ENCODE measurements at regions not wholly inside any gene's neighbourhood (a gene's known extent, or its start where the extent isn't known, plus 50 kb on each side); places are given as distances from the start of the nearest gene placed in this dataset.
"Not testable (repeated sequence)": the region's sequence is repeated elsewhere in the genome, so short reads cannot be mapped to it uniquely, and the experiment has no call there.

- DNase-seq: no peak
Observed at GRCh38 chr10:4431114-4431863, 394.7 kb upstream of the AKR1E2 start.

- DNase-seq: no peak
Observed at GRCh38 chr10:4429571-4429970, 396.4 kb upstream of the AKR1E2 start.

- no peak for DNase-seq
Observed at GRCh38 chr10:4427532-4427931, 398.5 kb upstream of the AKR1E2 start.

- DNase-seq: no peak
Observed at GRCh38 chr10:4426866-4427265, 399.1 kb upstream of the AKR1E2 start.

- DNase-seq: no peak
Observed at GRCh38 chr10:4409319-4409718, 416.7 kb upstream of the AKR1E2 start.

- DNase-seq: no peak
Observed at GRCh38 chr10:4407783-4408182, 418.2 kb upstream of the AKR1E2 start.

- DNase-seq: no peak
Observed at GRCh38 chr10:4405828-4406227, 420.2 kb upstream of the AKR1E2 start.

GRCh38 chr10:4403638-4404252 is 422.3 kb upstream of the AKR1E2 start:
- DNase-seq: no peak

GRCh38 chr10:4401080-4401479 is 424.9 kb upstream of the AKR1E2 start:
- DNase-seq: not testable (repeated sequence)

- no peak for DNase-seq
Observed at GRCh38 chr10:4399556-4399955, 426.5 kb upstream of the AKR1E2 start.

GRCh38 chr10:4398602-4399001 is 427.4 kb upstream of the AKR1E2 start:
- no peak for DNase-seq

GRCh38 chr10:4397337-4397736 is 428.7 kb upstream of the AKR1E2 start:
- no peak for DNase-seq

- no peak for DNase-seq
Observed at GRCh38 chr10:4396401-4397283, 429.4 kb upstream of the AKR1E2 start.

- no peak for DNase-seq
Observed at GRCh38 chr10:4395731-4396130, 430.3 kb upstream of the AKR1E2 start.

GRCh38 chr10:4394455-4394854 is 431.6 kb upstream of the AKR1E2 start:
- not testable (repeated sequence) for DNase-seq

- DNase-seq: no peak
Observed at GRCh38 chr10:4391683-4392082, 434.3 kb upstream of the AKR1E2 start.

GRCh38 chr10:4390219-4390618 is 435.8 kb upstream of the AKR1E2 start:
- DNase-seq: no peak

GRCh38 chr10:4385231-4385870 is 440.7 kb upstream of the AKR1E2 start:
- no peak for DNase-seq

- DNase-seq: no peak
Observed at GRCh38 chr10:4384245-4384644, 441.8 kb upstream of the AKR1E2 start.

- DNase-seq: no peak
Observed at GRCh38 chr10:4383651-4384098, 442.3 kb upstream of the AKR1E2 start.

GRCh38 chr10:4382811-4383210 is 443.2 kb upstream of the AKR1E2 start:
- DNase-seq: no peak

- DNase-seq: no peak
Observed at GRCh38 chr10:4373612-4374011, 452.4 kb upstream of the AKR1E2 start.

GRCh38 chr10:4373098-4373497 is 452.9 kb upstream of the AKR1E2 start:
- DNase-seq: no peak

Data from CD4-positive, alpha-beta T cell treated with Interleukin-4 for 1 hour (primary cell).